Keratinocyte (primary cell): ENCODE measurements at regions not wholly inside any gene's neighbourhood (a gene's known extent, or its start where the extent isn't known, plus 50 kb on each side); places are given as distances from the start of the nearest gene placed in this dataset.

ENCODE experiments used
- CTCF ChIP-seq, 3 experiments: IDR thresholded peaks in 1 of 3; conservative IDR thresholded peaks in 1 of 3; optimal IDR thresholded peaks in 1 of 3; 2 replicates in 2 of 3; 3 replicates in 1 of 3; pipeline versions ENCODE3 to v1.5.1; 2011; ENCODE audit warnings: low read length in 3 of 3, mild to moderate bottlenecking in 3 of 3, moderate library complexity in 2 of 3, control low read depth in 1 of 3, inconsistent platforms in 1 of 3; ENCODE audit not compliant: insufficient read depth in 2 of 3; ENCODE audit errors: extremely low read depth in 1 of 3
- EZH2 ChIP-seq: IDR thresholded peaks from one replicate; pipeline ENCODE4 v1.6.1; 2012; ENCODE audit warnings: inconsistent platforms, mild to moderate bottlenecking, low read length, moderate library complexity

GRCh38 chr4:124887739-124888138 is 175.2 kb upstream of the ANKRD50 start:
- TF ChIP-seq CTCF (optimal IDR thresholded peaks at IDR 0.05 in 1 of 3, IDR thresholded peaks at IDR 0.05 in 1 of 3, conservative IDR thresholded peaks at IDR 0.05 in 1 of 3; ENCODE audit: extremely low read depth in 1 of 3, insufficient read depth in 2 of 3, low read length in 3 of 3) (no peak), EZH2 (no peak)
